ENCODE measurements at regions not wholly inside any gene's neighbourhood (a gene's known extent, or its start where the extent isn't known, plus 50 kb on each side); places are given as distances from the start of the nearest gene placed in this dataset.

- TF ChIP-seq CTCF (optimal IDR thresholded peaks at IDR 0.05 in 1 of 3, IDR thresholded peaks at IDR 0.05 in 1 of 3, conservative IDR thresholded peaks at IDR 0.05 in 1 of 3; ENCODE audit: extremely low read depth in 1 of 3, insufficient read depth in 2 of 3, low read length in 3 of 3) (no peak), EZH2 (IDR thresholded peaks at IDR 0.05; ENCODE audit: low read length) (no peak)
- H3K4me1 ChIP-seq (ENCODE audit: control insufficient read depth, extremely low read depth, insufficient read depth, low read length) = no peaks in the 10 kb centered on the region
- dilution Hi-C loops (cut with MboI; ENCODE audit: extremely low pct_ligation_motif_present, low sequenced_read_pairs) = no loop called here
- no peak overlapping the region for H3K4me2 ChIP-seq (ENCODE audit: control insufficient read depth, extremely low read depth, insufficient read depth, low read depth, low read length)
- no peak overlapping the region for H3K4me3 ChIP-seq (ENCODE audit: control insufficient read depth in 2 of 3, extremely low read depth in 1 of 3, insufficient read depth in 2 of 3, low read depth in 1 of 3, low read length in 3 of 3)
- DNase-seq (ENCODE audit: low read depth, low spot score) (no peak), FAIRE-seq (no peak)
- no peak overlapping the region for H3K9ac ChIP-seq (ENCODE audit: control insufficient read depth, extremely low read depth, insufficient read depth, low read length)
- no peaks in the 10 kb centered on the region for H3K9me1 ChIP-seq (ENCODE audit: control insufficient read depth, extremely low read depth, insufficient read depth, low read length)
- H3K36me3 ChIP-seq (ENCODE audit: control insufficient read depth in 2 of 2, extremely low read depth in 1 of 2, insufficient read depth in 2 of 2, low read length in 2 of 2) = no peaks in the 10 kb centered on the region
- H2AFZ ChIP-seq (ENCODE audit: control insufficient read depth, low read length) = no peak overlapping the region
- H3K79me2 ChIP-seq (ENCODE audit: control insufficient read depth, insufficient read depth, low read length) = no peaks in the 10 kb centered on the region
- H4K20me1 ChIP-seq (ENCODE audit: control insufficient read depth, extremely low read depth, insufficient read depth, low read length) = no peaks in the 10 kb centered on the region
- no peaks in the 10 kb centered on the region for H3K9me3 ChIP-seq (ENCODE audit: control insufficient read depth, low read depth, low read length)
- H3K27ac ChIP-seq (ENCODE audit: control insufficient read depth, insufficient read depth, low read length) = no peak overlapping the region
- H3K27me3 ChIP-seq (ENCODE audit: control insufficient read depth, extremely low read depth, insufficient read depth, low read length) = no peaks in the 10 kb centered on the region
Measured at GRCh38 chr12:14153803-14154202, 172.4 kb upstream of the GRIN2B start.

- no peaks in the 10 kb centered on the region for H3K9me3 ChIP-seq (ENCODE audit: control insufficient read depth, low read depth, low read length)
- H3K4me2 ChIP-seq (ENCODE audit: control insufficient read depth, extremely low read depth, insufficient read depth, low read depth, low read length) = no peak overlapping the region
- H3K27me3 ChIP-seq (ENCODE audit: control insufficient read depth, extremely low read depth, insufficient read depth, low read length) = no peaks in the 10 kb centered on the region
- H3K79me2 ChIP-seq (ENCODE audit: control insufficient read depth, insufficient read depth, low read length) = no peaks in the 10 kb centered on the region
- no peak for DNase-seq (ENCODE audit: low read depth, low spot score)
- H4K20me1 ChIP-seq (ENCODE audit: control insufficient read depth, extremely low read depth, insufficient read depth, low read length) = no peaks in the 10 kb centered on the region
- no peak overlapping the region for H3K4me3 ChIP-seq (ENCODE audit: control insufficient read depth in 2 of 3, extremely low read depth in 1 of 3, insufficient read depth in 2 of 3, low read depth in 1 of 3, low read length in 3 of 3)
- no peaks in the 10 kb centered on the region for H3K4me1 ChIP-seq (ENCODE audit: control insufficient read depth, extremely low read depth, insufficient read depth, low read length)
- no peaks in the 10 kb centered on the region for H3K36me3 ChIP-seq (ENCODE audit: control insufficient read depth in 2 of 2, extremely low read depth in 1 of 2, insufficient read depth in 2 of 2, low read length in 2 of 2)
- dilution Hi-C loops (cut with MboI; ENCODE audit: extremely low pct_ligation_motif_present, low sequenced_read_pairs) = no loop called here
- no peaks in the 10 kb centered on the region for H3K9me1 ChIP-seq (ENCODE audit: control insufficient read depth, extremely low read depth, insufficient read depth, low read length)
- no peak for FAIRE-seq
- H3K27ac ChIP-seq (ENCODE audit: control insufficient read depth, insufficient read depth, low read length) = no peak overlapping the region
- no peak overlapping the region for H2AFZ ChIP-seq (ENCODE audit: control insufficient read depth, low read length)
- no peak overlapping the region for H3K9ac ChIP-seq (ENCODE audit: control insufficient read depth, extremely low read depth, insufficient read depth, low read length)
- TF ChIP-seq CTCF (optimal IDR thresholded peaks at IDR 0.05 in 1 of 3, IDR thresholded peaks at IDR 0.05 in 1 of 3, conservative IDR thresholded peaks at IDR 0.05 in 1 of 3; ENCODE audit: extremely low read depth in 1 of 3, insufficient read depth in 2 of 3, low read length in 3 of 3) (no peak), EZH2 (IDR thresholded peaks at IDR 0.05; ENCODE audit: low read length) (no peak)
Measured at GRCh38 chr12:14156606-14157005, 175.2 kb upstream of the GRIN2B start.
